GM18867 (cell line): ENCODE measurements at regions not wholly inside any gene's neighbourhood (a gene's known extent, or its start where the extent isn't known, plus 50 kb on each side); places are given as distances from the start of the nearest gene placed in this dataset.
"Not testable (repeated sequence)": the region's sequence is repeated elsewhere in the genome, so short reads cannot be mapped to it uniquely, and the experiment has no call there.

Experiments used
- ATAC-seq: cut with Tn5 transposase; IDR thresholded peaks from one replicate; pipeline ENCODE4 v1.9.1; 2021; ENCODE audit warnings: mild to moderate bottlenecking, moderate library complexity; ENCODE audit not compliant: unreplicated experiment

DNA sequence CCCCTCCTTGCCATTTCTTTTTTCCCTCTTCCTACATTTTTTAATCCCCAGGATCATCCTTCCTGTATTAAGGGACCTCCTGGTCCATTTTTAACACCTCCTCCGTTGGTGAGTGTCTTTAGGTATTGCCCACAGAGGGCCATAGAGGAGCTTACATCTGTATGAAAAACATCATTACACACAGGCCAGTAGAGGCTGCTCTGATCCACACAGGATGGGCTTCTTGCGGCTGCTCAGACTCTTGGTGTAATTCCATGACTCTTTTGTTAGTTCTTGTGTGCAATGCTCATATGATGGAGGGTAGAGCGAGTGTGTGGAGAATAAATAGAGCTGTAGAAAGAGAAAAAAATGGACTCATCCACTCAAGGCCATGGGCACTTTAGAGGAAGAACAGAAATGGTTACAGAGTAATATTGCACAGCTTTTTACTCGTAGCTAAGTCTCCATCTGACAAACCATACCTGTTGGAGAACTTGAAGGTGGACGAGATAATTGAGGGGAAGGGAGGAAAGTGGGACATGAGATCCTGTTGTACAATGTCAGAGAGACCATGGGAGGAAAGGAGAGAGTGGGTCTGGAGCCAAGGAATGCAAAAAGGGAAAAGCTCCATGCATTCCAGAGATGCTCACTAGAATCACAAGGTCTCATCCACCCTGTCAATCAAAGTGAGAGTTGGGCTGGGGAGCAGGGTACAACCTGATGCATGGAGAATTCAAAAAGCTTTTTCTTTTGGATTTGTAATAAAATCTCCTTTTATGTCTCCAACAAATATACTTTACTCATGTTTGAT is 129.7 kb upstream of the TNP1 start:
- no peak for ATAC-seq

DNA sequence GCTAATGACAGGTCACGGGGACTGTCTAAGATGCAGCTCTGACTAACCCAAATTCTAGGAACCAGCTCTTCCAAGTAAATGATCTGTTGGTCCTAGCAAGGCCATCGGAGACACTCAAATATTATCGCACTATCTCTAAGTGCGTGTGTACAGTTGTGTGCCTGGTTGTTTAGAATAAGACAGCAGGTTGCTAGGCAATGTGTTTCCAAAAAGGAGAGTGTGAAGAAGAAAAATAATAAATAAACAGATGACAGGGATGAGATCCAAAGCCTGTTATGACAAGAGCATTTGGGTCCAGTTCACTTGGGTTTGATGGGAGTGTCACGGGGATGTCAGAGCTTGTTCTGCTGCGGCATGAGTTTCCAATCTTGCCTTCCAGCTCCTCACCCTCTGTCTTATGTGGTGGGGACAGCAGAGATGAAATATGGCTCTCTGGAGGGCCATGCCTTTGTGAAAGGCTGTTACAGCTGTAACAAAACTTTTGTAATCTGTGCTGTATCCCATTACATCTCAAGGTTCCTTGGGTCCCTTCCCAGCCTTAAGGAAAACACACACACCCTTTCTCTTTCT is 127.5 kb upstream of the TNP1 start:
- ATAC-seq, result no peak

DNA sequence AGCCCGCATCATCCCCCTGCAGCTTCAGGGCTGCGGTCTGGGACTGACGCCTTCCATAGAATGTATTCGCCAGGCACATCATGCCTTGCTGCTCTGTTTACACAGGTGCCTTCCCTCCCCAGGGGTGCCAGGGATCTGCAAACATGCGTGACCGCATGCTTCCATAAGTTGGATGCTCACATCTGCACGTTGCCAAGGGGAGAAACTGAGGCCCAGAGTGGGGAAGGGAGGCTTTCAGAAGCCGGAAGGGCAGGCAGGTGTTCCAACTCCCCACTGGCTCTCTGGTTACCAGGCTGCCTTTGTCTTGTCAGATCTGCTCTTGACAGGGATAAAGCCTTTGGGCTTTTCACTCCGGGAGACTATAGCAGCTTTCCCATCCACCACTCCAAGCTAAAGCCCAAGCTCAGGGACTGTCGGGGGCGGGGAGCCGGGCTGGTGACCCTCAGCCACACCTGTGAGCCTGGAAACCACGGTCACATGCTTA is 125.8 kb upstream of the TNP1 start:
- ATAC-seq, result no peak

DNA sequence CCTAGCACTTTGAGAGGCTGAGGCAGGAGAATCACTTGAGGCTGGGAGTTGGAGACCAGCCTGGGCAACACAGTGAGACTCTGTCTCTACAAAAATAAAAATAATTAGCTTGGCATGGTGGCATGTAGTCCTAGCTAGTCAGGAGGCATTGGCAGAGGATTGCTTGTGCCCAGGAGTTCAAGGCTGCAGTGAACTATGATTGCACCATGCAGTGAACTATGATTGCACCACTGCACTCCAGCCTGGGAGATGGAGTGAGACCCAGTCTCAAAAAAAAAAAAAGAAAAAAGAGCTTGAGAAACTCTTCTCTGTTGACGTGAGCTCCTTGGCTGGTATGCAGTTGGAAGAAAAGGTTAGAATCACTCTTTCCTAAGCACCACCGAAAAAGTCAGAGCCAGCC is 125.1 kb upstream of the TNP1 start:
- no peak for ATAC-seq

GRCh38 chr2:216981951-216982350 is 122.1 kb upstream of the TNP1 start:
- ATAC-seq, result not testable (repeated sequence)

DNA sequence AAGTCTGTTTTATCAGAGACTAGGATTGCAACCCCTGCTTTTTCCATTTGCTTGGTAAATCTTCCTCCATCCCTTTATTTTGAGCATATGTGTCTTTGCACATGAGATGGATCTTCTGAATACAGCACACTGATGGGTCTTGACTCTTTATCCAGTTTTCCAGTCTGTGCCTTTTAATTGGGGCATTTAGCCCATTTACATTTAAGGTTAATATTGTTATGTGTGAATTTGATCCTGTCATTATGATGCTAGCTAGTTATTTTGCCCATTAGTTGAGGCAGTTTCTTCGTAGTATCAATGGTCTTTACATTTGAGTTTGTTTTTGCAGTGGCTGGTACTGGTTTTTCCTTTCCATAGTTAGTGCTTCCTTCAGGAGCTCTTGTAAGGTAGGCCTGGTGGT is 120.6 kb upstream of the TNP1 start:
- not testable (repeated sequence) for ATAC-seq

DNA sequence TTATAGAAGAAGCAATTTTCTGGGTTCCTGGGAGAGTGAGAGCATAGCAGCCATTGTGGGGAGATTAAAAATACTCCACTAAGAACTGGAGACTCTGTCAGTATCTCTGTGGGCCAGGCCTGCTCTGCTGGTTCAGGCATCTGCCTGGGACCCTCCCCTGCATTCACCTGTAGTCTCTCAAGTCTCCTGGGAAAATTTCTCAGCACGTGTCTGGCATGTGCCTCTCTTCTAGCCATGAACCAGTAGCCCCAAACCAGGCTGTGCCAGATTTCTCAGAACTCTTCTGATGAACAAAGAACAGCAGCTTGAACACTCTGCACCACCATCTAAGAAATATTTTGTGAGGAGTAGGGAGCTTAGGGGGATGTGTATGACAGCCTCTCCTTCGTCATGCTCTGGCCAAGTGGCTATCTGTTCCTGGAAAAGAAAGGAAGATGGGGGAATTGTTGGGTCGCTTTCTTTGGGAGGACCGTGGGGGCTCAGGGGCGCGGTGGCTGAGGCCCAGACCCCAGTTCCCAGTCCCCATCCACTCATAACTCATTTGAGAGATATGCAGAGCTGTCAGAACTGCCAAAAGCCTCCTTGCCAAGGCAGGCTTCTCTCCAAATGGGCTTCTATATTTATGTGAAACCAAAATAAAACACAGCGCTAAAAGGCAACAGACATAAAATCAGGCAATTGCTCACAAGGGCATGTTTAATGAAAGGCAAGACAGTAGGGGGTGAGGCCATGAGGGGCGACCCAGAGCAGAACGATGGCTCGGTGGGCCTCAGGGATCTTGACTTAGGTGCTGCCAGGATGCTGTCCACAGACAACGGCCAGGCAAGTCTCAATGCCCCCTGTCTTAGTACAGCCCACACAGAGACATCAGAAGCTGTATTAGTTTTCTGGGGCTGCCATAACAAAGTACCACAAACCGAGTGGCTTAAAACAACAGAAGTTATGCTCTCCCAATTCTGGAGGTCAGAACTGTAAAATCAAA is 114.7 kb upstream of the TNP1 start:
- no peak for ATAC-seq

DNA sequence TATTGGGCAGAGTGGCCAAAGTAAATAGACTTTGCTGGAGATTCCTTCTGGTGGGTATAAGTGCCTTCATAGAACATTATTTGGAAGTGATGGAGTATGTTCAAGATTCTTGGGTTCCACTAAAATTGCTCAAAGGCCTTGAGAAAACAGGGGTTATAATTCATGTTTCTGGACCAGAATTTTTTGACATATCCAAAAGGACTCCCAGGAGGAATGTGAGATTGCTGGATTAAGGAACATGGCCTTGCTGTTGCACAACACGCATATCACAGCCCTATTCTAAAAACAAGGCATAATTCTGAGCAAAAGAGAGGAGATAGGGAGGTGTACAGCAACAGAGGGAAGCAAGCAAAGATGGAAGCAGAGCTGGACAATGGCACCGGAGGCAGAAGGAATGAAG is 111.7 kb upstream of the TNP1 start:
- ATAC-seq, result no peak

- no peak for ATAC-seq
These were observed 110.6 kb upstream of the TNP1 start for GRCh38 chr2:216970359-216970915.

GRCh38 chr2:216967889-216968288 is 108.0 kb upstream of the TNP1 start:
- ATAC-seq, result no peak

- ATAC-seq, result no peak
These were observed 100.9 kb upstream of the TNP1 start for GRCh38 chr2:216960671-216961268.

DNA sequence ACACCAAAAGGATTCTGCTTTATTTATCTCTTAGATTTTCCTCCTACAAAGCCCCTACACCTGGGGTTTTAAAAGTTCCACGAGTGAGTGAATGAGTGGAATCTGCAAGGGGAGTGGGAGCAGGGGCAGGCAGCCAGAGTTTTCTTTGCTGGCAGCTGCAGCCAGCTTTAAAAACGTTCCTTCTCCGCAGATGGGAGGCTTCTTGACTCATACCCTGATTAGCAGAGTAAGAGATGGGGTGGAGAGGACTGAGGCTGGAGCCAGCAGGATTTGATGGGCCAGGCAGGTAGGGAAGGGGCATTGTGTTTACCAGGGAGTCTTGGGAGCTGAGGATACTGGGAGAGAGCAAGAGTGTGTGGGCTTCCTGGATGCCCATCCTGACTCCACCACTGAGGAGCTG is 99.6 kb upstream of the TNP1 start:
- ATAC-seq, result no peak

DNA sequence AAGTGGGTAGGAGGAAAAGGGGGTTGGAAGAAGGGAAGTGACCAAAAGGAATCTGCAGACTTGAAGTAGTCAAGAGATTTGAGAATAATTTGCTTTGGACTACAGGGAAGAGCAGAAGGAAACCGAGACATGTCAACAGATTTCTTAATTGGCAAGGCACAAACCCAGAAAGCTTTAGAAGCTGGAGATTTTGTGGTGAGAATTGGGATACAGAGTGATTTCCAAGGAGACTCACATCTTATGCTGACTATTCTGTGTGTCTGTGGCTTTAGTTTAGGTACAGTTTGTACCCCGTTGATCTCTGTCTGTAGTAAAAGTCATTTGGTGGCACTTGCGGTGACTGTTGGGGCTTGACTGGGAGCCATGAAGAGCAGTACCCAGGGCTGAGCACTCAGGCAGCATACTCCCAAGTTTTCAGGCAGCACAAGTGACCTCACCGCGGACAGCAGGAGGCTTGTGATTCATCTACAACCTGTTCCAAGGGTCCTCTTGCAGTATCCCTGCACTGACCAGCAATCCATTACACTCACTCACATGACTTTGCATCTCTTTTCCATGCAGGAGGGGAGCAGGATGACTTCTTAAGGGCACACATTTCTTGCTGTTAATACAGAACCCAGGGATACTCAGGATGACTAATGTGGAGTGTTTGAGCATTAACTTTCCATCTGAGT is 97.1 kb upstream of the TNP1 start:
- no peak for ATAC-seq

- ATAC-seq, result no peak
These were observed 91.3 kb upstream of the TNP1 start for GRCh38 chr2:216951171-216951570.

DNA sequence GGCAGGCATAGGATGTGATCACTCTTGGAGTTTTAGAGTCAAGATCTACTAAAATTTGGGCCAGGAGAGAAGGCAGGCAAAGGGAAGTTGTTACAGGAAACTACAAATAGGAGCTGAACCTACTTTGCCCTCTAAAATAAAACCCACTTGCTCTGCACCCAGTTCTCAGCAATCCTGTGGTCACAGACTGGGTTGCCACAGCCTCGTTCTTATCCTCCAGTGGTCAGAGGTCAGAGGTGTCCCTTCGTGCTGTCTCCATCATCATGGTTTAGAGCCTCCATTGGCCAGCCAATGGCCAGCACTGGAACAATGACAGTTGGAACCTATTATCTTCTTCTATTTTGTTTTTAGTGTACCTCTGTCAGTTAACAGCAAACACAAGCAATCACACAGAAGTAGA is 90.7 kb upstream of the TNP1 start:
- ATAC-seq, result no peak

DNA sequence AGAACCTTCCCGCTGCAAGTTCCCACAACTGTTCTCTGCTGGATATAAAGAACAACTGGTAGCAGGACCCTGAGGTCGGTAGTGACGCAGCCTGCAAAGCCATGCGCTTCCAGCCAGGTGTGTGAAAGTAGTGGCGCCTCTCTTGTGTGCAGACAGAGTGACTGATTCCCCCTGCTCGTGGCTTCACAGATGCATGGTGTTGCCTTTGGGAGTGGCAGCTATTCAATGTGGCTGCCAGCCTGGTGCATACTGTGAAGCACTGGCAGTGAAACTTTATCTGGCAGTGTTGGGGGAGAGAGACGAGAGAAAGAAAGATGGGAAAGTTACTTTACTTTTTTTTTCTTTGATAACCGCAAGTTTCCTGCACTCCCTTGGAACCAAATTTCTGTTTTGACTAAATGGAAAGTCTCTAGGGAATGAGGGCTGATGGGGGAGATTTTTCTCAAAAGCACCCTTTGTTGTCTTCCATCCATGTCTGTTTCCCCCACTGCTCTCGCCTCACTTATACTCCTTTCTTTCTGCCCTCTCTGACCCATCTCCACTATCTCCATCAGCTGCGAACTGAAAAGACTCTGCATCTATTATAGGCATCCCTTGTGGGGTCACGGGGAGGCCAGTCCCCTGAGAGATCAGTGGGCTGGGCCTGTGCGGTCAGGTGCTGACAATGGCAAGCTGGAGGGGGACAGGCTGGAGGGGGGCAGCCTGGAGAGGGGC is 90.0 kb upstream of the TNP1 start:
- ATAC-seq, result no peak

DNA sequence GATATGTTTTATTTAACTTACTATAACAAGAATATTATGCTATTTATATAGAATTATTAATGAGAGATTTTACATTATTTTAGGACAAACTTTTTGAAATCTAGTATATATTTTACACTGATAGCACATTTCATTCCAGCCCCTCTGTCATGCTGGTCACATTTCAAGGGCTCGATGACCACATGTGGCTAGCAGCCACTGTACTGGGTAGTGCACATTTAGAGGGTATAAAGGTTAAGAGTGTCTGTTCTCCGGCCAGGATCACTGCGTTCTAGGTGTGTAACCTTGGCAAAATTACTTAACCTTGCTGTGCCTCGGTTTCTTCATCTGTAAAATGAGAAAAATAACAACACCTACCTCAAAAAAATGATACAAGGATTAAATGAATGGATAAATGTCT is 87.2 kb upstream of the TNP1 start:
- no peak for ATAC-seq

DNA sequence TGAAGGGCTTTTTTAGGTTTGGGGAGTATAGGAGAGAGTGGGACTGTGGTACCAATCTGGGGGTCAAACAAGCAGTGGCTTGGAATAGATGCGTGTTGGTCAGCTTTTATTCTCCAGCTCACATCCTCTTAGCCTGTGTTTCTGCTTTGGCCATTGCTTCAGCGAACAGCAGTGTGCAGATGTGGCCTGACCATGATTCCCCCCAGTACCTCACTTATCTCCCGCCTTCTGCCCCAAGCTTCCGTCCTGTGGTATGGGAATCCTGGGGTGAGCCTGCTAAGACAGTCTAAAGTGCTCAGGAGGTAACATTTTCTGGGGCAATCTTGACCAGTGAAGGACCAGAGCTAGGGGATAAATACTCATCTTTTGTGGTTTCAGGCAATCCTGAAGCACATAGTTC is 84.9 kb upstream of the TNP1 start:
- ATAC-seq, result no peak

GRCh38 chr2:216943109-216943508 is 83.2 kb upstream of the TNP1 start:
- no peak for ATAC-seq

GRCh38 chr2:216942465-216942864 is 82.6 kb upstream of the TNP1 start:
- ATAC-seq, result no peak
